Loucy (cell line): ENCODE measurements at regions not wholly inside any gene's neighbourhood (a gene's known extent, or its start where the extent isn't known, plus 50 kb on each side); places are given as distances from the start of the nearest gene placed in this dataset.

Experiments used
- H2AFZ ChIP-seq: fragments of 200-600 bp; sonication (generic); 2 replicates; pipeline ENCODE4 v1.6.0; 2016; ENCODE audit warnings: antibody characterized with exemption, mild to moderate bottlenecking, low read length, moderate library complexity
- H3F3A ChIP-seq: fragments of 200-600 bp; 2 replicates; pipeline ENCODE4 v1.6.0; 2016; ENCODE audit warnings: antibody characterized with exemption, low read depth, mild to moderate bottlenecking
- H3K27me3 ChIP-seq: fragments of 200-600 bp; sonication (generic); 2 replicates; pipeline ENCODE4 v1.6.1; 2014; ENCODE audit warnings: low read length, mild to moderate bottlenecking; ENCODE audit not compliant: insufficient read depth, poor library complexity, severe bottlenecking
- H3K36me3 ChIP-seq: fragments of 200-600 bp; sonication (generic); 2 replicates; pipeline ENCODE4 v1.6.1; 2016; ENCODE audit warnings: low read length; ENCODE audit not compliant: insufficient read depth
- H3K4me1 ChIP-seq: fragments of 200-600 bp; sonication (generic); 2 replicates; pipeline ENCODE4 v1.5.1; 2014; ENCODE audit warnings: low read length, mild to moderate bottlenecking; ENCODE audit not compliant: insufficient read depth, poor library complexity, severe bottlenecking
- H3K4me2 ChIP-seq: fragments of 200-600 bp; sonication (generic); 2 replicates; pipeline ENCODE4 v1.6.0; 2014; ENCODE audit warnings: antibody characterized with exemption, low read length, low read depth, mild to moderate bottlenecking; ENCODE audit not compliant: poor library complexity, severe bottlenecking
- H3K4me3 ChIP-seq: fragments of 200-600 bp; sonication (generic); 2 replicates; pipeline ENCODE4 v1.5.1; 2014; ENCODE audit warnings: low read length, mild to moderate bottlenecking, mixed read lengths; ENCODE audit not compliant: poor library complexity, severe bottlenecking
- H3K79me2 ChIP-seq: fragments of 200-600 bp; sonication (generic); 2 replicates; pipeline ENCODE4 v1.6.1; 2014; ENCODE audit warnings: low read length; ENCODE audit not compliant: insufficient read depth
- H3K9ac ChIP-seq: fragments of 200-600 bp; sonication (generic); 2 replicates; pipeline ENCODE4 v1.6.0; 2014; ENCODE audit warnings: mild to moderate bottlenecking, low read depth, low read length, moderate library complexity; ENCODE audit not compliant: poor library complexity, severe bottlenecking
- H3K9me2 ChIP-seq: fragments of 200-600 bp; sonication (generic); replicated peaks from 2 replicates; pipeline ENCODE4 v1.6.1; 2016; ENCODE audit warnings: low read depth, low read length, mixed read lengths
- H3K9me3 ChIP-seq: fragments of 200-600 bp; sonication (generic); 2 replicates; pipeline ENCODE4 v1.6.1; 2014; ENCODE audit warnings: mild to moderate bottlenecking, antibody characterized with exemption, low read length, low read depth; ENCODE audit not compliant: insufficient read depth
- H4K20me1 ChIP-seq: fragments of 200-600 bp; sonication (generic); 2 replicates; pipeline ENCODE4 v1.6.0; 2014; ENCODE audit warnings: antibody characterized with exemption, low read length, mild to moderate bottlenecking; ENCODE audit not compliant: insufficient read depth, poor library complexity, severe bottlenecking
- EZH2phosphoT487 ChIP-seq: fragments of 200-600 bp; IDR thresholded peaks from 2 replicates; pipeline ENCODE4 v1.6.1; 2018; ENCODE audit warnings: antibody characterized with exemption, mild to moderate bottlenecking, moderate library complexity, borderline replicate concordance
- TF ChIP-seq, protein P1 (sequence below): fragments of 200-600 bp; sonication (generic); conservative IDR thresholded peaks from 2 replicates; pipeline ENCODE4 v1.5.1; 2014; ENCODE audit warnings: mild to moderate bottlenecking, antibody characterized with exemption, low read length

DNA sequence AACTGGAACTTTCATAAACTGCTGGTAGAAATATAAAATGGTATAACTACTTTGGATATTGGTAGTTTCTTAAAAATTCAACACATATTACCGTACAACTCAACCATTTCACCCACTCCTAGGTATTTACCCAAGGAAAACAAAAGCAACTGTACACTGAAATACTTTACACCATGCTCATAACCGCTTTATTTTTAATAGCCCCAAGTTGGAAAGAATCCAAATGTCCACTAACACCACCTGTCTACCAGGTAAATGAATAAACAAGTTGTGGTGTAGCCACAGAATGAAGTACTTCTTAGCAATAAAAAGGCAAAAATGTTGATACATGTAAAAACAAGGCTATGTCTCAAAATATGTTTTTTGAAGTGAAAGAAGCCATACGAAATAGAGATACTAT is 215.9 kb upstream of the PEX5L start:
- H3K9me2 ChIP-seq, result no peaks in the 10 kb centered on the region
- no peaks in the 10 kb centered on the region for H3K4me1 ChIP-seq
- no peaks in the 10 kb centered on the region for H3F3A ChIP-seq
- no peak for TF ChIP-seq EZH2phosphoT487
- TF ChIP-seq, protein P1, sequence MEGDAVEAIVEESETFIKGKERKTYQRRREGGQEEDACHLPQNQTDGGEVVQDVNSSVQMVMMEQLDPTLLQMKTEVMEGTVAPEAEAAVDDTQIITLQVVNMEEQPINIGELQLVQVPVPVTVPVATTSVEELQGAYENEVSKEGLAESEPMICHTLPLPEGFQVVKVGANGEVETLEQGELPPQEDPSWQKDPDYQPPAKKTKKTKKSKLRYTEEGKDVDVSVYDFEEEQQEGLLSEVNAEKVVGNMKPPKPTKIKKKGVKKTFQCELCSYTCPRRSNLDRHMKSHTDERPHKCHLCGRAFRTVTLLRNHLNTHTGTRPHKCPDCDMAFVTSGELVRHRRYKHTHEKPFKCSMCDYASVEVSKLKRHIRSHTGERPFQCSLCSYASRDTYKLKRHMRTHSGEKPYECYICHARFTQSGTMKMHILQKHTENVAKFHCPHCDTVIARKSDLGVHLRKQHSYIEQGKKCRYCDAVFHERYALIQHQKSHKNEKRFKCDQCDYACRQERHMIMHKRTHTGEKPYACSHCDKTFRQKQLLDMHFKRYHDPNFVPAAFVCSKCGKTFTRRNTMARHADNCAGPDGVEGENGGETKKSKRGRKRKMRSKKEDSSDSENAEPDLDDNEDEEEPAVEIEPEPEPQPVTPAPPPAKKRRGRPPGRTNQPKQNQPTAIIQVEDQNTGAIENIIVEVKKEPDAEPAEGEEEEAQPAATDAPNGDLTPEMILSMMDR, result no peak
- no peak overlapping the region for H3K4me3 ChIP-seq
- no peaks in the 10 kb centered on the region for H4K20me1 ChIP-seq
- H3K9ac ChIP-seq, result no peak overlapping the region
- no peak overlapping the region for H3K4me2 ChIP-seq
- no peaks in the 10 kb centered on the region for H3K36me3 ChIP-seq
- H2AFZ ChIP-seq, result no peak overlapping the region
- no peaks in the 10 kb centered on the region for H3K79me2 ChIP-seq
- no peaks in the 10 kb centered on the region for H3K9me3 ChIP-seq
- no peaks in the 10 kb centered on the region for H3K27me3 ChIP-seq

- Histone ChIP-seq H3K36me3 (no peaks in the 10 kb centered on the region), H3K9me3 (no peaks in the 10 kb centered on the region), H3K4me2 (no peak overlapping the region), H3K9ac (no peak overlapping the region), H3K4me3 (no peak overlapping the region), H3K79me2 (no peaks in the 10 kb centered on the region), H2AFZ (no peak overlapping the region), H3F3A (no peaks in the 10 kb centered on the region), H3K27me3 (no peaks in the 10 kb centered on the region), H4K20me1 (no peaks in the 10 kb centered on the region), H3K4me1 (no peaks in the 10 kb centered on the region), H3K9me2 (no peaks in the 10 kb centered on the region)
- no peak for TF ChIP-seq EZH2phosphoT487
- TF ChIP-seq, protein P1, result no peak
These were observed 216.5 kb upstream of the PEX5L start for GRCh38 chr3:180253283-180253682.

DNA sequence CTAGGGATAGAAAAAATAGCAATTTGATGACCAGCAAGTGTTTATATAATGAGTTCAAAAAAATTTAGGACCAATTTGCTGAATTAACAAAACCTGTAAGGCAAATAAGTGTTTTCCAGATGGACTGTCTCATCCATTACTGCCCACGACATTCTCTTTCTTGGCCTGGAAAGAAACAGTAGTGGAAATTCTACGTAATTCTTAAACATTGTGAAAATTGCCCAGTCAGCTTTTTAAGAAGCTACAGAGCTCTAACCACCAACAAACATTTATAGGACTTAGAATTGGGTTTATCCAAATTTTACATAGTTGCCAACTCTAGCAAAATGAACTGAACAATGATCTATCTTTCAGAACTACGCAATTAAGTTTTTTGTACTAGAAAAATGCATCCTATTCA is 227.7 kb upstream of the PEX5L start:
- H3K9ac ChIP-seq, result no peak overlapping the region
- H4K20me1 ChIP-seq, result no peaks in the 10 kb centered on the region
- H3K4me1 ChIP-seq, result peaks cover 16% of the 10 kb centered on the region
- H3K79me2 ChIP-seq, result no peaks in the 10 kb centered on the region
- no peak overlapping the region for H3K4me2 ChIP-seq
- no peak overlapping the region for H2AFZ ChIP-seq
- no peaks in the 10 kb centered on the region for H3K36me3 ChIP-seq
- no peaks in the 10 kb centered on the region for H3K27me3 ChIP-seq
- no peaks in the 10 kb centered on the region for H3F3A ChIP-seq
- H3K9me2 ChIP-seq, result no peaks in the 10 kb centered on the region
- TF ChIP-seq, protein P1, result no peak
- no peak for TF ChIP-seq EZH2phosphoT487
- no peaks in the 10 kb centered on the region; the same call in 1 of the 2 replicates for H3K9me3 ChIP-seq
- H3K4me3 ChIP-seq, result no peak overlapping the region
